ENCODE measurements at regions not wholly inside any gene's neighbourhood (a gene's known extent, or its start where the extent isn't known, plus 50 kb on each side); places are given as distances from the start of the nearest gene placed in this dataset.

DNA sequence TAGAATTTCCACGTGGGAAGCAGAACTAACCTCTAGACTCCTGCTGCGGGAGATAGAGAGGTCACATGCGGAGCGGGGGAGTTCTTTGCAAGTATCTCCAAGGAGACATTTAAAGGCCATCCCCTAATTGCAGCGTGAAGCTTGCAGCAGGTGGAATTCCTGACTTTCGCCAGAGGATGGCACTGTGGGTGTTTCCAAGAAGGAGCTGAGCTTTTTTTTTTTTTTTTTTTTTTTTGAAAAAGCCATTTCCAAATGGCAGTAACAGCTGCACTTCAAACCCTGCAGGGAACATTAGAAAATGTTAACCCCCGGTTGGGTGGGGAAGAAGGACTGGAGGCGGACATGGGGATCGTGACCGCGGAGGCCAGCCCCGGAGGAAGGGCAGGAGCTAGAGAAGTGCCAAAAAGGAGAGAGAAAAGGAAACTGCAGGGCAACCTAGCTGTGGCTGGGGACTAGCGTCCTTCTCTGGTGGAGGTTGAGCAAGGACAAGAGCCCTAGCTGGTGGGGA is 487.7 kb downstream of the TYW1 start:
- H3K36me3 ChIP-seq: no peaks in the 10 kb centered on the region
- peaks cover 6% of the 10 kb centered on the region for H3K4me1 ChIP-seq
- TF ChIP-seq, protein P1, sequence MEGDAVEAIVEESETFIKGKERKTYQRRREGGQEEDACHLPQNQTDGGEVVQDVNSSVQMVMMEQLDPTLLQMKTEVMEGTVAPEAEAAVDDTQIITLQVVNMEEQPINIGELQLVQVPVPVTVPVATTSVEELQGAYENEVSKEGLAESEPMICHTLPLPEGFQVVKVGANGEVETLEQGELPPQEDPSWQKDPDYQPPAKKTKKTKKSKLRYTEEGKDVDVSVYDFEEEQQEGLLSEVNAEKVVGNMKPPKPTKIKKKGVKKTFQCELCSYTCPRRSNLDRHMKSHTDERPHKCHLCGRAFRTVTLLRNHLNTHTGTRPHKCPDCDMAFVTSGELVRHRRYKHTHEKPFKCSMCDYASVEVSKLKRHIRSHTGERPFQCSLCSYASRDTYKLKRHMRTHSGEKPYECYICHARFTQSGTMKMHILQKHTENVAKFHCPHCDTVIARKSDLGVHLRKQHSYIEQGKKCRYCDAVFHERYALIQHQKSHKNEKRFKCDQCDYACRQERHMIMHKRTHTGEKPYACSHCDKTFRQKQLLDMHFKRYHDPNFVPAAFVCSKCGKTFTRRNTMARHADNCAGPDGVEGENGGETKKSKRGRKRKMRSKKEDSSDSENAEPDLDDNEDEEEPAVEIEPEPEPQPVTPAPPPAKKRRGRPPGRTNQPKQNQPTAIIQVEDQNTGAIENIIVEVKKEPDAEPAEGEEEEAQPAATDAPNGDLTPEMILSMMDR (IDR thresholded peaks at IDR 0.05): peak in 1 of 2 donors; percentile 56
- no peak for TF ChIP-seq EP300 (IDR thresholded peaks at IDR 0.05)
- H3K27me3 ChIP-seq: no peaks in the 10 kb centered on the region
- DNase-seq (ENCODE audit: low spot score in 2 of 2): no peak
- WGBS: 2% methylated on average over 13 of the region's 13 CpGs
- no peaks in the 10 kb centered on the region for H3K9me3 ChIP-seq
- no peak overlapping the region for H3K27ac ChIP-seq
- H3K4me3 ChIP-seq: peak overlapping the region; percentile 19

DNA sequence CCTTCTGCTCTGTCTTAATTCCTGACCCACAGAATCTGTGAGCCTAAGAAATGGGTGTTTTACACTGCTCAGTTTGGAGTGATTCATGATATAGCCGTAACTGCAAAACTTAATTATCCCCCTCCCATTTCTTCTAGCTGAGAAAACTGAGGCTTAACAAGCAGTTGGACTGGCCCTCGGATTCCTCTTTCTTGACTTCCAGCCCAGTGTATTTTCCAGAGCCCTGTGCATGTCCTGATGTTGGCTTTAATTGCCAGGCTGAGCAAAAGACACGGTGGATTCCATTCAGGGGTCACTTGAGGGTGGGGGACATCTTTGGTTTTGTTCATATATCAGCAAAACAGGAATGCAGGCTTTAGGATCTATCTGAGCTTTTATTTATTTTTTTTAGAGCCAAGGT is 489.8 kb downstream of the TYW1 start:
- Histone ChIP-seq H3K4me1 (peaks cover 6% of the 10 kb centered on the region), H3K27ac (no peak overlapping the region), H3K9me3 (no peaks in the 10 kb centered on the region), H3K27me3 (no peaks in the 10 kb centered on the region), H3K36me3 (no peaks in the 10 kb centered on the region), H3K4me3 (no peak overlapping the region)
- DNase-seq (ENCODE audit: low spot score in 2 of 2): no peak
- WGBS: 63% methylated on average over 3 of the region's 3 CpGs
- TF ChIP-seq, protein P1 (IDR thresholded peaks at IDR 0.05): no peak
- no peak for TF ChIP-seq POLR2A (IDR thresholded peaks at IDR 0.05)
- no peak for TF ChIP-seq EP300 (IDR thresholded peaks at IDR 0.05)
- TF ChIP-seq POLR2AphosphoS5 (IDR thresholded peaks at IDR 0.05): no peak

DNA sequence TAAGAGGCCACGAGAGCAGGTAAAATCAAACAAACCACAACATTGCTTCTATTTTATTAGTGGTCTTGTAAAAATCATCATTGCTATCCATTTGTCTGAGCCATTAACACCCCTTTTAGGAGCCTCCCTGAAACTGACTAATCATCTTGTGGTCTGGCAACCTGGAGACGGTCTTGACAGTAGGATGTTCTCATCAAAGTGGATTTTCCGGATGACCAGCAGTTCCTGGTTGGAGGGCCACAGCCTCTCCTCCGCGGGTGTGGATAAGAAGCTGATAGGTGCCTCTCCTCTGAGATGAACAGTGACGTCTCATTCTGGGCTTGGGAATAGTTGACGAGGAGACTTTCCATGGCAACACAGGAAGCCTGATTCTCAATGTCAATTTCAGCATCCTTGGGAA is 490.7 kb downstream of the TYW1 start:
- Histone ChIP-seq H3K27me3 (no peaks in the 10 kb centered on the region), H3K4me1 (peaks cover 6% of the 10 kb centered on the region), H3K27ac (no peak overlapping the region), H3K36me3 (no peaks in the 10 kb centered on the region), H3K4me3 (no peak overlapping the region), H3K9me3 (no peaks in the 10 kb centered on the region)
- DNase-seq (ENCODE audit: low spot score in 2 of 2): no peak
- TF ChIP-seq, protein P1 (IDR thresholded peaks at IDR 0.05): no peak
- no peak for TF ChIP-seq EP300 (IDR thresholded peaks at IDR 0.05)
- TF ChIP-seq POLR2AphosphoS5 (IDR thresholded peaks at IDR 0.05): no peak
- no peak for TF ChIP-seq POLR2A (IDR thresholded peaks at IDR 0.05)
- WGBS: 89% methylated on average over 7 of the region's 7 CpGs

DNA sequence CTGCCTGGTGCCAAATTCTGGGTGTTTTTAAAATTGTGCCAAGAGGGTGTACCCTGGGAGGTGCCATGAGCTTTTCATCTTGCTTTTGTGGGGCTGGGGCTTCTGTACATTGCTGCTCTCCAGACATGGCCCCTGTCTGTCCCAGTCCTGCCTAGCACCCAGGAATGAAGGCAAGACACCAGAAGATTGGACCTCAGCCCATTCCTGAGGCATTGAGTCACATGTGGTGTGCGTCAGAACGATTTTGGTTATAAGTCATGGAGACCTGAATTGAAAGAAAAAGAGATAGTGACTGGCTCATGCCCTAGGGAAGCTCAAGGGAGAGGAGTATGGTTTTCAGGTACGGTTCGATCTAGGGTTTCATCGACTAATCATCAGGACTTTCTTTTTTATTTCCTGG is 493.2 kb downstream of the TYW1 start:
- H3K4me1 ChIP-seq: peaks cover under 1% of the 10 kb centered on the region
- no peaks in the 10 kb centered on the region for H3K27me3 ChIP-seq
- DNase-seq (ENCODE audit: low spot score in 2 of 2): no peak
- H3K9me3 ChIP-seq: no peaks in the 10 kb centered on the region
- no peak for TF ChIP-seq EP300 (IDR thresholded peaks at IDR 0.05)
- TF ChIP-seq POLR2A (IDR thresholded peaks at IDR 0.05): no peak
- TF ChIP-seq, protein P1 (IDR thresholded peaks at IDR 0.05): no peak
- TF ChIP-seq POLR2AphosphoS5 (IDR thresholded peaks at IDR 0.05): no peak
- no peaks in the 10 kb centered on the region for H3K36me3 ChIP-seq
- no peak overlapping the region for H3K4me3 ChIP-seq
- WGBS: 67% methylated on average over 5 of the region's 5 CpGs
- no peak overlapping the region for H3K27ac ChIP-seq

DNA sequence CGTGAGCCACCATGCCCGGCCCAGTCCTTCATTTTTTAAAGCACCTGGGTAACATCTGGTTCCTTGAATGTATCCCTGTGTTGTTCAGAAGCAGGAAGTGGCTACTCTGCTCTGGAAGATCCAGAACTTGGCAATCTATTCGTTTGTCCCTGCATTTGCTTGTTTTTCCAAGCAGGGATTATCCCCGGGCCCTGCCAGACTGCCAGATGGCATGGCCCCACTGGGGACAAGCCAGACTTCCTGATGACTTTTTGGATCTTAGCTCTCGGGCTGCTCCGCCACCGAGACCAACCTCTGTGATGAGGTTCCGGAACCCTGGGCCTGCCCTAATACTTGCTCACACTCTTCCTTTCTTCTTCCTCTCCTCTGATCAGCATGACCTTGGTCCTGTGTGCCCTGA is 496.7 kb downstream of the TYW1 start:
- Histone ChIP-seq H3K4me3 (no peak overlapping the region), H3K9me3 (no peaks in the 10 kb centered on the region), H3K27ac (no peak overlapping the region), H3K4me1 (no peaks in the 10 kb centered on the region), H3K36me3 (no peaks in the 10 kb centered on the region), H3K27me3 (no peaks in the 10 kb centered on the region)
- 62% methylated on average over 8 of the region's 8 CpGs for WGBS
- DNase-seq (ENCODE audit: low spot score in 2 of 2): no peak
- TF ChIP-seq, protein P1 (IDR thresholded peaks at IDR 0.05): no peak
- no peak for TF ChIP-seq POLR2A (IDR thresholded peaks at IDR 0.05)
- TF ChIP-seq POLR2AphosphoS5 (IDR thresholded peaks at IDR 0.05): no peak
